KMS-11 (cell line): ENCODE measurements at regions not wholly inside any gene's neighbourhood (a gene's known extent, or its start where the extent isn't known, plus 50 kb on each side); places are given as distances from the start of the nearest gene placed in this dataset.

ENCODE experiments used
- H2AFZ ChIP-seq: fragments of 200-600 bp; sonication (generic); 2 replicates; pipeline ENCODE4 v1.6.1; 2016; ENCODE audit warnings: antibody characterized with exemption, mixed run types, low read depth
- H3K27ac ChIP-seq: fragments of 200-600 bp; sonication (generic); 2 replicates; pipeline ENCODE4 v1.6.1; 2016; ENCODE audit warnings: mild to moderate bottlenecking, mixed run types
- H3K27me3 ChIP-seq: fragments of 200-600 bp; sonication (generic); 2 replicates; pipeline ENCODE4 v1.6.1; 2017; ENCODE audit warnings: mild to moderate bottlenecking, low read depth, mixed run types, moderate library complexity; ENCODE audit not compliant: insufficient read depth
- H3K36me3 ChIP-seq: fragments of 200-600 bp; sonication (generic); 2 replicates; pipeline ENCODE4 v1.6.1; 2017; ENCODE audit warnings: mild to moderate bottlenecking, mixed run types; ENCODE audit not compliant: insufficient read depth
- H3K4me1 ChIP-seq: fragments of 200-600 bp; sonication (generic); 2 replicates; pipeline ENCODE4 v1.6.1; 2016; ENCODE audit warnings: mild to moderate bottlenecking, low read depth, mixed run types; ENCODE audit not compliant: poor library complexity, severe bottlenecking
- H3K4me2 ChIP-seq: fragments of 200-600 bp; sonication (generic); 2 replicates; pipeline ENCODE4 v1.7.0; 2016; ENCODE audit warnings: mild to moderate bottlenecking, mixed run types
- H3K4me3 ChIP-seq: fragments of 200-600 bp; sonication (generic); IDR thresholded peaks from 2 replicates; pipeline ENCODE4 v1.6.1; 2017; ENCODE audit warnings: low read depth, low read length, mixed read lengths; ENCODE audit not compliant: insufficient read depth
- H3K79me2 ChIP-seq: fragments of 200-600 bp; sonication (generic); 2 replicates; pipeline ENCODE4 v1.6.1; 2016; ENCODE audit warnings: low read depth, mixed run types; ENCODE audit not compliant: insufficient read depth
- H3K9ac ChIP-seq: fragments of 200-600 bp; sonication (generic); 2 replicates; pipeline ENCODE4 v1.6.1; 2016; ENCODE audit warnings: mild to moderate bottlenecking, mixed run types
- H4K20me1 ChIP-seq: fragments of 200-600 bp; sonication (generic); 2 replicates; pipeline ENCODE4 v1.6.1; 2016; ENCODE audit warnings: mild to moderate bottlenecking, mixed run types; ENCODE audit not compliant: insufficient read depth
- TF ChIP-seq, protein P1 (sequence below): fragments of 200-600 bp; sonication (generic); conservative IDR thresholded peaks from 2 replicates; pipeline ENCODE4 v1.6.1; 2017; ENCODE audit warnings: low read depth, mild to moderate bottlenecking, antibody characterized with exemption, low read length, moderate library complexity, mixed read lengths

DNA sequence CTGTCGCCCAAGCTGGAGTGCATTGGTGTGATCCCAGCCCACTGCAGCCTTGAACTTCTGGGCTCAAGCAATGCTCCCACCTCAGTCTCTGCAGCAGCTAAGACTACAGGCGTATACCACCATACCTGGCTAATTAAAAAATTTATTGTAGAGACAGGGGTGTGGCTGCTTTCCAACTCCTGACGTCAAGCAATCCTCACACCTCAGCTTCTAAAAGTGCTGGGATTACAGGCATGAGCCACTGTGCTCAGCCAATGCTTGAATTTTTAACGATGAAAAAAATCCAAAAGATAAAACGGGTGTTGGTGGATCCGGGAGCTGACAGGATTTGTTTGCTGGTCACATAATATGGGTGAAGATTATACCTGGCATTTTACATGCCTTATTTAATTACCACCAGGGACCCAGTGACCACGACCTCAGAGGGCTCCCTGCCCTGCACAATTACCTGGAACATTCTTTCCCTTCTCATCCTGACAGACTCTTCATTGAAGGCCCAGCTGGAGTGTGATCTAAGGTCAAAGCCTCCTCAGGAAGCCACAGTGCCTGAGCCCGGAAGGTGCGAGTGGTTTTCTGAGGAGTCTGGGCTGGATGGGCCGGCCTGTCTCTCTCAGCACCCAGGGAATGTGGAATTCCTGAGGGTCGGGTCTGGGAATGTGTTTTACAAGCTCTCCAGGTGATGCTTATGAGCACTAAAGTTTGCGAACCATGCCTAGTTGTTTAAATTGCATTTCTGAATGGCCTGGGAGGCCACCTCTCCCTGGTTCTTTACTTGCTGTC lies 193.3 kb downstream of the USP12 start:
- no peak overlapping the region for H3K9ac ChIP-seq
- no peak overlapping the region for H2AFZ ChIP-seq
- H3K4me3 ChIP-seq, result no peak overlapping the region
- no peak overlapping the region for H3K4me2 ChIP-seq
- TF ChIP-seq, protein P1, sequence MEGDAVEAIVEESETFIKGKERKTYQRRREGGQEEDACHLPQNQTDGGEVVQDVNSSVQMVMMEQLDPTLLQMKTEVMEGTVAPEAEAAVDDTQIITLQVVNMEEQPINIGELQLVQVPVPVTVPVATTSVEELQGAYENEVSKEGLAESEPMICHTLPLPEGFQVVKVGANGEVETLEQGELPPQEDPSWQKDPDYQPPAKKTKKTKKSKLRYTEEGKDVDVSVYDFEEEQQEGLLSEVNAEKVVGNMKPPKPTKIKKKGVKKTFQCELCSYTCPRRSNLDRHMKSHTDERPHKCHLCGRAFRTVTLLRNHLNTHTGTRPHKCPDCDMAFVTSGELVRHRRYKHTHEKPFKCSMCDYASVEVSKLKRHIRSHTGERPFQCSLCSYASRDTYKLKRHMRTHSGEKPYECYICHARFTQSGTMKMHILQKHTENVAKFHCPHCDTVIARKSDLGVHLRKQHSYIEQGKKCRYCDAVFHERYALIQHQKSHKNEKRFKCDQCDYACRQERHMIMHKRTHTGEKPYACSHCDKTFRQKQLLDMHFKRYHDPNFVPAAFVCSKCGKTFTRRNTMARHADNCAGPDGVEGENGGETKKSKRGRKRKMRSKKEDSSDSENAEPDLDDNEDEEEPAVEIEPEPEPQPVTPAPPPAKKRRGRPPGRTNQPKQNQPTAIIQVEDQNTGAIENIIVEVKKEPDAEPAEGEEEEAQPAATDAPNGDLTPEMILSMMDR, result no peak
- H3K27me3 ChIP-seq, result no peaks in the 10 kb centered on the region
- H3K4me1 ChIP-seq, result no peaks in the 10 kb centered on the region
- no peaks in the 10 kb centered on the region for H3K36me3 ChIP-seq
- no peaks in the 10 kb centered on the region for H3K79me2 ChIP-seq
- H4K20me1 ChIP-seq, result no peaks in the 10 kb centered on the region
- no peak overlapping the region for H3K27ac ChIP-seq

DNA sequence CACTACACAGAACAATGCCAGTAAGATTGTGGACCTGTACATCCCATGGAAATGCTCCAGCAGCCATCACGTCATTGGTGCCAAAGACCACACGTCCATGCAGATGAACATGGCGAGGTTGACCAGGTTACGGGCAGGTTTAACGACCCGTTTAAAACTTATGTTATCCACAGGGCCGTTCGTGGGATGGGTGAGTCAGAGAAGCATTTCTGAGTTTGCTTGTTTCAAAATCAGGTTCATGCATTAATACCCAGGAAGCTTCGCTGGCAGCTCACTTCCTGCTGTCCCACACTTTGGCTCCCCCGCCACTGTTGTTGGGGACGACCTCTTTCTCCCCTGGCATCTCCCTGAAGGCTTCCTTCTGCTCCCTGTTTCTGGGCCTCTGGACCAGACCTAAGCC lies 194.1 kb downstream of the USP12 start:
- no peak overlapping the region for H3K27ac ChIP-seq
- H4K20me1 ChIP-seq, result no peaks in the 10 kb centered on the region
- no peaks in the 10 kb centered on the region for H3K4me1 ChIP-seq
- H2AFZ ChIP-seq, result no peak overlapping the region
- no peaks in the 10 kb centered on the region for H3K79me2 ChIP-seq
- no peak overlapping the region for H3K4me3 ChIP-seq
- H3K9ac ChIP-seq, result no peak overlapping the region
- H3K36me3 ChIP-seq, result no peaks in the 10 kb centered on the region
- TF ChIP-seq, protein P1, result no peak
- H3K4me2 ChIP-seq, result no peak overlapping the region
- H3K27me3 ChIP-seq, result no peaks in the 10 kb centered on the region

DNA sequence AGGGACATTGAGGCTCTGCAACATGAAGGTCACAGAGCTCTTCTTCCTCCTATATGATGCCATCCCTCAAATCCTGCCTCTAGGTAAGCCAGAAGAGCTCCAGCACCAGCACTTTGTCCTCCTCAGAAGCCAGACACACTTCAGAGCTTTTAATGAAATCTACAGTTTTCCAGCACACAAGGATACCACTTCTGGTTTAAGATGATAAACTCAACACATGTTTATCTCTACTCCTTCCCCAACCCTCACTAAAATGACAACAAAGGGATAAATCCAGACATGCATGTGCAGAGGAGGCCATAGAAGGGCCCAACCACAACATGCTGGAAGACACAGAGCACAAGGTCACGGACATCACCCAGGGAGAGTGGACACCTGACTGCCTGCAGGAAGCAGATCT lies 195.3 kb downstream of the USP12 start:
- no peak overlapping the region for H3K4me2 ChIP-seq
- no peaks in the 10 kb centered on the region for H3K27me3 ChIP-seq
- H3K9ac ChIP-seq, result no peak overlapping the region
- no peaks in the 10 kb centered on the region for H3K79me2 ChIP-seq
- H2AFZ ChIP-seq, result no peak overlapping the region
- no peaks in the 10 kb centered on the region for H4K20me1 ChIP-seq
- no peak overlapping the region for H3K4me3 ChIP-seq
- H3K36me3 ChIP-seq, result no peaks in the 10 kb centered on the region
- TF ChIP-seq, protein P1, result no peak
- no peaks in the 10 kb centered on the region for H3K4me1 ChIP-seq
- no peak overlapping the region for H3K27ac ChIP-seq

DNA sequence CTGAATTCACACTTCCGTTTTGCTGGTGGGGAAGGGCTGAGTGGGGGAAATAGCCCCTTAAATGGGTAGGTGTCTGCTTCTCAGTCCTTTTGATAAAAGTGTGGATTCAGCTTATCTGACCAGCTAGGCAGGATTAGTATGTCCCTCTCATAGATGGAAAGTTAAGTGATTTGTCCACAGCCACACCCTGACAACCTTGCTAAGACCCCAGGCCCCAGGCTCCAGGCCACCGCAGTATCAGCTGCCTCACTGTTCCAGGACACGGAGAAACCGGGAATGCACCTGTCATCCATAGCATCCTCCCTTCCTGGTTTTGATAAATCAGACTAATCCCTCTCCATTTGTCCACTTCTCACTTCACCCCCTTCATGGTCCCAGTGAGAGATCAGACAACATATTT lies 197.7 kb downstream of the USP12 start:
- Histone ChIP-seq H3K9ac (no peak overlapping the region), H3K4me2 (no peak overlapping the region), H3K36me3 (no peaks in the 10 kb centered on the region), H3K27ac (no peak overlapping the region), H3K79me2 (no peaks in the 10 kb centered on the region), H2AFZ (no peak overlapping the region), H3K4me1 (no peaks in the 10 kb centered on the region), H3K4me3 (no peak overlapping the region), H4K20me1 (no peaks in the 10 kb centered on the region), H3K27me3 (no peaks in the 10 kb centered on the region)
- TF ChIP-seq, protein P1, result no peak
